ENCODE measurements at regions not wholly inside any gene's neighbourhood (a gene's known extent, or its start where the extent isn't known, plus 50 kb on each side); places are given as distances from the start of the nearest gene placed in this dataset.

GRCh38 chr13:30030141-30030750 is 179.8 kb upstream of the UBL3 start:
- DNase-seq: no peak
- H3K27ac ChIP-seq: no peak overlapping the region
- no peaks in the 10 kb centered on the region for H3K36me3 ChIP-seq
- no peaks in the 10 kb centered on the region for H3K27me3 ChIP-seq
- H3K9me3 ChIP-seq (replicated peaks): no peaks in the 10 kb centered on the region
- H3K4me3 ChIP-seq: no peak overlapping the region
- H3K4me1 ChIP-seq: peaks cover 17% of the 10 kb centered on the region

GRCh38 chr13:30027569-30028455 is 177.4 kb upstream of the UBL3 start:
- no peaks in the 10 kb centered on the region for H3K27me3 ChIP-seq
- no peaks in the 10 kb centered on the region for H3K4me1 ChIP-seq
- no peaks in the 10 kb centered on the region for H3K9me3 ChIP-seq (replicated peaks)
- DNase-seq: no peak
- no peak overlapping the region for H3K27ac ChIP-seq
- H3K36me3 ChIP-seq: no peaks in the 10 kb centered on the region
- H3K4me3 ChIP-seq: no peak overlapping the region

- DNase-seq: no peak
- Histone ChIP-seq H3K4me3 (no peak overlapping the region), H3K27me3 (no peaks in the 10 kb centered on the region), H3K4me1 (no peaks in the 10 kb centered on the region), H3K9me3 (replicated peaks) (no peaks in the 10 kb centered on the region), H3K27ac (no peak overlapping the region), H3K36me3 (no peaks in the 10 kb centered on the region)
Observed at GRCh38 chr13:30026909-30027308, 176.5 kb upstream of the UBL3 start.

- DNase-seq: no peak
- Histone ChIP-seq H3K36me3 (no peaks in the 10 kb centered on the region), H3K27ac (no peak overlapping the region), H3K9me3 (replicated peaks) (no peaks in the 10 kb centered on the region), H3K27me3 (no peaks in the 10 kb centered on the region), H3K4me1 (no peaks in the 10 kb centered on the region), H3K4me3 (no peak overlapping the region)
Observed at GRCh38 chr13:30026093-30026492, 175.7 kb upstream of the UBL3 start.

- no peak overlapping the region for H3K4me3 ChIP-seq
- no peak for DNase-seq
- no peaks in the 10 kb centered on the region for H3K4me1 ChIP-seq
- H3K9me3 ChIP-seq (replicated peaks): no peaks in the 10 kb centered on the region
- H3K36me3 ChIP-seq: no peaks in the 10 kb centered on the region
- no peaks in the 10 kb centered on the region for H3K27me3 ChIP-seq
- H3K27ac ChIP-seq: no peak overlapping the region
Observed at GRCh38 chr13:30025351-30025750, 174.9 kb upstream of the UBL3 start.

GRCh38 chr13:30024125-30024865 is 173.9 kb upstream of the UBL3 start:
- H3K4me1 ChIP-seq: no peaks in the 10 kb centered on the region
- DNase-seq: no peak
- no peaks in the 10 kb centered on the region for H3K36me3 ChIP-seq
- H3K9me3 ChIP-seq (replicated peaks): no peaks in the 10 kb centered on the region
- no peak overlapping the region for H3K27ac ChIP-seq
- no peak overlapping the region for H3K4me3 ChIP-seq
- no peaks in the 10 kb centered on the region for H3K27me3 ChIP-seq

GRCh38 chr13:30023196-30023895 is 172.9 kb upstream of the UBL3 start:
- Histone ChIP-seq H3K27me3 (no peaks in the 10 kb centered on the region), H3K27ac (no peak overlapping the region)
- no peak for DNase-seq

GRCh38 chr13:30022796-30023195 is 172.4 kb upstream of the UBL3 start:
- H3K27ac ChIP-seq: no peak overlapping the region
- no peaks in the 10 kb centered on the region for H3K36me3 ChIP-seq
- no peaks in the 10 kb centered on the region for H3K4me1 ChIP-seq
- no peak overlapping the region for H3K4me3 ChIP-seq
- no peaks in the 10 kb centered on the region for H3K9me3 ChIP-seq (replicated peaks)
- H3K27me3 ChIP-seq: no peaks in the 10 kb centered on the region
- DNase-seq: no peak

More at GRCh38 chr13:30023196-30023895, 172.9 kb upstream of the UBL3 start:
- Histone ChIP-seq H3K9me3 (replicated peaks) (no peaks in the 10 kb centered on the region), H3K4me1 (no peaks in the 10 kb centered on the region), H3K4me3 (no peak overlapping the region), H3K36me3 (no peaks in the 10 kb centered on the region)

- 0 out of 2 replicates have a peak, but pooled peaks cover 2% of the 10 kb centered on the region for H3K4me1 ChIP-seq
- H3K36me3 ChIP-seq: no peaks in the 10 kb centered on the region
- no peaks in the 10 kb centered on the region for H3K27me3 ChIP-seq
- no peak for DNase-seq
- no peaks in the 10 kb centered on the region for H3K9me3 ChIP-seq (replicated peaks)
- no peak overlapping the region for H3K27ac ChIP-seq
- no peak overlapping the region for H3K4me3 ChIP-seq
Observed at GRCh38 chr13:30022256-30022655, 171.8 kb upstream of the UBL3 start.

GRCh38 chr13:30021611-30022010 is 171.2 kb upstream of the UBL3 start:
- no peaks in the 10 kb centered on the region for H3K9me3 ChIP-seq (replicated peaks)
- no peak overlapping the region for H3K27ac ChIP-seq
- H3K4me1 ChIP-seq: 0 out of 2 replicates have a peak, but pooled peaks cover 3% of the 10 kb centered on the region
- no peaks in the 10 kb centered on the region for H3K36me3 ChIP-seq
- no peak for DNase-seq
- no peak overlapping the region for H3K4me3 ChIP-seq
- no peaks in the 10 kb centered on the region for H3K27me3 ChIP-seq

GRCh38 chr13:30020726-30021312 is 170.4 kb upstream of the UBL3 start:
- H3K4me3 ChIP-seq: no peak overlapping the region
- 0 out of 2 replicates have a peak, but pooled peaks cover 3% of the 10 kb centered on the region for H3K4me1 ChIP-seq
- DNase-seq: no peak
- no peaks in the 10 kb centered on the region for H3K36me3 ChIP-seq
- no peaks in the 10 kb centered on the region for H3K27me3 ChIP-seq
- H3K9me3 ChIP-seq (replicated peaks): no peaks in the 10 kb centered on the region
- no peak overlapping the region for H3K27ac ChIP-seq

GRCh38 chr13:30019648-30020626 is 169.5 kb upstream of the UBL3 start:
- Histone ChIP-seq H3K9me3 (replicated peaks) (no peaks in the 10 kb centered on the region), H3K27me3 (no peaks in the 10 kb centered on the region), H3K36me3 (no peaks in the 10 kb centered on the region), H3K4me1 (0 out of 2 replicates have a peak, but pooled peaks cover 3% of the 10 kb centered on the region), H3K27ac (no peak overlapping the region), H3K4me3 (no peak overlapping the region)
- DNase-seq: no peak

GRCh38 chr13:30017880-30018279 is 167.5 kb upstream of the UBL3 start:
- H3K9me3 ChIP-seq (replicated peaks): no peaks in the 10 kb centered on the region
- H3K4me3 ChIP-seq: no peak overlapping the region
- H3K4me1 ChIP-seq: 0 out of 2 replicates have a peak, but pooled peaks cover 3% of the 10 kb centered on the region
- H3K27me3 ChIP-seq: no peaks in the 10 kb centered on the region
- H3K27ac ChIP-seq: no peak overlapping the region
- peak; percentile 43 to 62 for DNase-seq
- H3K36me3 ChIP-seq: no peaks in the 10 kb centered on the region

Data from SJCRH30 (cell line).